Myocyte (in vitro differentiated cells): ENCODE measurements at regions not wholly inside any gene's neighbourhood (a gene's known extent, or its start where the extent isn't known, plus 50 kb on each side); places are given as distances from the start of the nearest gene placed in this dataset.
A peak's percentile ranks its signal among the peaks of the same experiment; 100 is the strongest.
"Not testable (repeated sequence)": the region's sequence is repeated elsewhere in the genome, so short reads cannot be mapped to it uniquely, and the experiment has no call there.

ENCODE experiments used
- DNase-seq: peaks from one replicate; pipeline ENCODE4 v3.0.0-alpha.2; 2012; ENCODE audit warnings: low read depth

GRCh38 chr7:152594801-152595200 is 81.1 kb downstream of the XRCC2 start:
- no peak for DNase-seq

GRCh38 chr7:152591976-152592375 is 84.0 kb downstream of the XRCC2 start:
- DNase-seq, result no peak

- no peak for DNase-seq
Measured at GRCh38 chr7:152590481-152590880, 85.5 kb downstream of the XRCC2 start.

- DNase-seq, result not testable (repeated sequence)
Measured at GRCh38 chr7:152589821-152590220, 86.1 kb downstream of the XRCC2 start.

DNA sequence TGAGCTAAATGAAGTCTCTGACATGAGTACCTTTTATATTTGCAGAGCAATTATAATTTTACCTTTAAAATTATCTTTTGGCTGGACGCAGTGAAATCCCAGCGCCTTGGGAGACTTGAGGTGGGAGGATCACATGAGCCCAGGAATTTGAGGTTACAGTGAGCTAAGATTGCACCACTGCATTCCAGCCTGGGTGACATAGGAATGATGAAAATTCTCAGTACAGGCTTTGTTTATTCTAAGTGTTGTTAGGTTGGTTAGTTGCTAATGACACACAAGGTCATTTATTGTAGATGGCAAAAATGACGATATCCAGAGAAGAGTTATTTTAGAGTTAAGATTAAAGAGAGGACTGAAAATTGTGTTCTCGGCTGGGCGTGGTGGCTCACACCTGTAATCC is 87.6 kb downstream of the XRCC2 start:
- peak; percentile 72 for DNase-seq

GRCh38 chr7:152587366-152587765 is 88.6 kb downstream of the XRCC2 start:
- no peak for DNase-seq

DNA sequence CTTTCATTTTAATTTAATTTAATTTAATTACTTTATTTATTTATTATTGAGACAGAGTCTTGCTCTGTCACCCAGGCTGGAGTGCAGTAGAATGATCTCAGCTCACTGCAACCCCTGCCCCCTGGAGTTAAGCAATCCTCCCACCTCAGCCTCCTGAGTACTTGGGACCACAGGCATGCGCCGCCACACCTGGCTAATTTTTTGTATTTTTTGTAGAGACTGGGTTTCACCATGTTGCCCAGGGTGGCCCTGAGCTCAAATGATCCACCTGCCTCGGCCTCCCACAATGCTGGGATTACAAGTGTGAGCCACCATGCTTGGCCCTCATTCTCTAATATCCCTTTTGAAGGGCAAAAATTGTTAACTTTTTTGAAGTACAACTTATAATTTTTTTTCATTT is 92.9 kb downstream of the XRCC2 start:
- no peak for DNase-seq

GRCh38 chr7:152579070-152579469 is 96.9 kb downstream of the XRCC2 start:
- DNase-seq, result no peak

DNA sequence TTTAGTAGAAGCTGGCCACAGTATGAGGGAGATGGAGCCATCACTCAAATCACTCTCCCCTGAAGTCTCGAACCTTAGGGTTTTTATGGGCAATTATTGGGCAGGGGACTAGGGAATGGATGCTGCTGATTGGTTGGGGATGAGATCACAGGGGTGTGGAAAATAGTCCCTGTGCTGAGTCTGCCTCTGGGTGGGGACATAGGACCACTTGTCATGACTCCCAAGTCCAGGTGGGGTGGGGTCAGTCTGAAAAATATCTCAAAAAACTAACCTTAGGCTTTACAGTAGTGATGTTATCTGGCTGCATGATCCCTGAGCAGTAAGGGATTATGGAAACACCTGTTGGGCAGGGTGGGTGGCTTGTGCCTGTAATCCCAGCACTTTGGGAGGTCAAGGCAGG is 98.6 kb downstream of the XRCC2 start:
- no peak for DNase-seq

- DNase-seq, result no peak
Measured at GRCh38 chr7:152574892-152575548, 100.9 kb downstream of the XRCC2 start.

GRCh38 chr7:152573186-152573585 is 102.8 kb downstream of the XRCC2 start:
- not testable (repeated sequence) for DNase-seq

DNA sequence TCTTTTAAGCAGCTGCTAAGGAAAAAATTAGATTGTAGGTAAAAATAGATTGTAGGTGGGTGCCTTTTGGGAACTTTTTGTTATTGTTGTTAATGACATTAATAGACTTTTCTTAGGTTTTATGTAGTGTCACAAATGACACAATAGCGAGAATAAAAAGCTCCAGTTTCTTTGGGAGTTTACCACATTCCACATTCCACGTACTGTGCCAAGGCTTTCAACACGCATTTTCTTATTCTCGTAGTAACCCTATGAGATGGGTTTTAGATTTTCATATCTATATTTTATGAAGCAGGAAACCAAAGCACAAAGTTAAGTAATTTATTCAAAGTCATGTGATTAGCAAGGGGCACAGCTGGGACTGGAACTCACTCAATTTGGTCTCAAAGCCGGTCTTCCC is 103.8 kb downstream of the XRCC2 start:
- DNase-seq, result no peak

DNA sequence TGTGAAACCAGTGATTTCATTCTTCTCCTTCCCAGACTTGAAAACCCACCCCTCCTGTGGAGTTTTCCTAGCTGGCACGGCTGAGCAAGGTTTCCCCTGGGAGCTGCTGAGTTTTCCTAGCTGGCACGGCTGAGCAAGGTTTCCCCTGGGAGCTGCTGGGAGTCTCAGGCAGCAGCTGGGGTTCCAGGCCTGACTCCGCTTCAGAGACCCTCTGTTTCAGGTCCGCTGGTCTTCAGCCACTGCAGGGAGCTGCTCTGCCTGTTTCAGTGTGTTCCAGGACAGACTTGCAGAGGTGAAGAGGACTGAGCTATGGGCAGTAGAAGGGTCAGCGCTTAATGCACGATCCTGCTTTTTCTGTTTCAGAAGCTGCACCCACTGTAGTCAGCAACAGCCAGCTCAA is 104.9 kb downstream of the XRCC2 start:
- DNase-seq, result no peak

DNA sequence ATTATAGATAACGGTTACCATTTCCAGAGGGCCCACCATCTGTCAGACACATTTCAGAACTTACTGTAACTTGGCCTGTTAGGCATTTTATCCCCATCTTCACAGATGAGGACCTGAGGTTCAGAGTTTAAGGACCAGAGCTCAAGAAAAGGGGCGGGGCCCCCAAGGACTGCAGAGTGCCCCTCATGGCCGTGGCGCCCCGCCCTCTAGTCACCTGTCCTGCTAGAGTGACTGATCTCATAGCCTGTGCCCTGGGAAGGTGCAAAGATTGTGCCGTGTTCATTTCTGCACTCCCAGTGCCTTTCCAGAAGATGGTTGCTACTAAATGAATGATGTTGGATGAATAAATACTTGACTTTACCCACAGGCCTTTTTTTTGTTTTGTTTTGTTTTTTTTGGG is 107.0 kb downstream of the XRCC2 start:
- no peak for DNase-seq

- DNase-seq, result no peak
Measured at GRCh38 chr7:152565731-152566130, 110.2 kb downstream of the XRCC2 start.

- DNase-seq, result no peak
Measured at GRCh38 chr7:152564656-152565250, 111.2 kb downstream of the XRCC2 start.

DNA sequence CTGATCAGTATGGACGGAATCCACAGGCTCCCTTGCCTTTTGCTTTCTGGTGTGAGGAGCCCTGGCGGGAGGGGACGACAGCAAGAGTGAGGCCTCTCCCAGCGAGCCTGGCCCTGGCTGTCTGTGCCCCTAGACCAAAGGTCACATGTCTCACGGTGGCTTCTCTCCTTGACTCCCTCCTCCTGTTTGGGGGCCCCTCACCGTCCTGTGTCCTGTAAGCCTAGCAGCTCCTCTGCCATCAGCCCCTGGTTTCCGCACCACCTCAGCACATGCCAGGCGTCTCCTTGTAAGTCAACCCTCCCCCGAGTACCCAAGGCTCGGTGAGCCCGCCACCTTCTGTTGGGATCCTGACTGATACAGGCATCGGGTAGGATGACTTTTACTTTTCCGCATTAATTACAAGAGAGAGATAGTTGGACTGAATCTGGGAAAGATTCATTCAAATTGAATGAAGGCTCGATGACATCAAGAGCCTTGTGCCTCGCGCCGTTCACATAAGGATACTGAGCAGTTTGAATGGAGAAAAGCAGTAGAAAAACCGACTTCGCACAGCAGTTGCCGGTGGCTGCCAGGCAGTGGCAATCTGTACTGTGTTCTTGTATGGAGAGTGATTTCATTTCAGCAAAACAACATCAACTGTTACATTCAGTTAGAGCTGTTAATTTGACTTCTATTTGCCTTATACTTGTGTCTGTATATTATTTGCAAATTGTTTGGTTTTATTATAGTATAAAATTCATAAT is 119.8 kb downstream of the XRCC2 start:
- no peak for DNase-seq

- DNase-seq, result no peak
Measured at GRCh38 chr7:152553671-152554317, 118.0 kb upstream of the KMT2C start.

DNA sequence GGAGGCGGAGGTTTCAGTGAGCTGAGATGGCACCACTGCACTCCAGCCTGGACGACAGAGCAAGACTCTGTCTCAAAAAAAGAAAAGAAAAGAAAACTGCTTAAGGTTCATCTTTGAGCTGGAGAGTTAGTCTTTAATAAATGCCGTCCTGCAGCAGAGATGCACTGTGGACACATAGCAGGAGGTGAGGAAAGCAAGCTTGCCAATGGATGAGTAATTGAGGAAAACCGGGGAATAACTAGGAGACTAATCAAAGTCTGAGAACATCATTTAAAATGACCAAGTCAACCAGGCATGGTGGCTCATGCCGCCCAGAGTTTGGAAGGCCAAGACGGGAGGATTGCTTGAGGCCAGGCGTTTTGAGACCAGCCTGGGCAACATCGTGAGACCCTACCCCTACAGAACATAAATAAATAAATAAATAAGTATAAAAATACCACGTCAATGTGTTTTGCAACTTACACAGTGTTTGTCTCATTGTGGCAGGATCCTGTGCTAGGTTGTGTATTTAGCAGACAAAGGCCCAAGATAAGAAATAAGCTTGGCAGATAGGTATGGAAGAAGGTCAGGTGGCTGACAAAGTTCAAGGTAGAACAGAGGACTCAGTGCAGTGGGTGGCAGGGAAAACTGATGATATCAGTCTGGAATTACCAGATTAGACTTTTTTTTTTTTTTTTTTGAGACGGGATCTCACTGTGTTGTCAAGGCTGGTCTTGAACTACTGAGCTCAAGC is 115.7 kb upstream of the KMT2C start:
- DNase-seq, result no peak

DNA sequence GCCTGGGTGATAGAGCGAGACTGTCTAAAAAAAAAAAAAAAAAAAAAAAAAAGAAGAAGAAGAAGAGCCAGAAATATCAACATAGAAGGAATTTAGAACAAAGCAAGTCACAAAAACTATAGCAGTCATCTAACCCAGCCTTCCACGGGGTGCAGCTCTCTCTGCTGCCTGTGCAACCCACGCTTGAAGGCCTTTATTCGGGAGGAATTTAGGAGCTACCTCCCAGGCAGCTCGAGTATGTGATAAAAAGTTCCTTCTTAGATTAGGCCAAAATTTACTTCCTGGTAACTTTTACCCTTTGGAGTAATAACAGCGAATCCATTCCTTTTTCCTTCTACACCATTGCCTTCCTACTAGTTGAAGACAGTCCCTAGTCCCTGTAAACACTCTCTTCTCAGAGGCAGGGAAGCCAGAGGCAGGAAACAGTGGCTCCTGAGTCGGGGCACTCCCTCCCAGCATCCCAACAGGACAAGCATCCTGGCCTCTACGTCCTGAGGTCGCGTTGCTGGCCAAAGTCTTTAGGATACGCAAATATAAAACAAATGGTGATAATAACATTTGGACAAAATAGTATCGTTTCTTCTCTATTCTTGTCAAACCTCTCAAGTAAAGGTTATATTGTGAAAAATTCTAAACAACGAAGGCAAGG is 109.3 kb upstream of the KMT2C start:
- no peak for DNase-seq

DNA sequence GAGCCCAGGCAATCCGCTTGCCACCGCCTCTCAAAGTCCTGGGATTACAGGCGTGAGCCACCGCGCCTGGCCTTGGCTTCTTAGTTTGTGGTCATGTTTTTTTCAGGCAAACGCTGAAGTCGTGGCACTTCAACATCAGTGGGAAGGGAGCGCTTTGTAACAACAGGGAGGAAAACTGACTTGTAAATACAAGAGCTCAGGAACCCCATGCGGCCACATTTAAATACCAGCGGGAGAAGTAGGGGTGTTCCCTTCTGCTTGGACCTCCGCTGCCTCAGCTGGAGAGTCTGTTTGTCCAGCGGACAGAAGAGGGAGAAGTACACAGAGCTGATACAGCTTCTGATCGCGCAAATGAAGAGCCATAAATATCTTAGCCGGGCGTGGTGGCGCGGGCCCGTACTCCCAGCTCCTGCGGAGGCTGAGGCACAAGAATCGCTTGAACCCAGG is 108.7 kb upstream of the KMT2C start:
- DNase-seq, result no peak
